RWPE1 (cell line): ENCODE measurements at regions not wholly inside any gene's neighbourhood (a gene's known extent, or its start where the extent isn't known, plus 50 kb on each side); places are given as distances from the start of the nearest gene placed in this dataset.
"Not testable (repeated sequence)": the region's sequence is repeated elsewhere in the genome, so short reads cannot be mapped to it uniquely, and the experiment has no call there.

Experiments used
- CTCF ChIA-PET: fragments of 350-600 bp; sonication (Branson Sonifier 250); formaldehyde crosslinking; extraction: SDS; loops from one replicate; lab custom pipeline; 2021; lab: Yijun Ruan, JAX
- POLR2A ChIA-PET: fragments of 400-600 bp; formaldehyde crosslinking; extraction: SDS; loops from one replicate; lab custom pipeline; 2020; ENCODE audit warnings: antibody characterized with exemption; ENCODE audit not compliant: low non-redundant PET; lab: Yijun Ruan, JAX
- DNase-seq: peaks from one replicate; pipeline ENCODE4 v3.0.0; 2012; ENCODE audit warnings: low spot score
- H3K27ac ChIP-seq: fragments of 450-650 bp; 2 replicates; pipeline ENCODE4 v1.5.1; 2017
- CTCF ChIP-seq: fragments of 450-650 bp; conservative IDR thresholded peaks from 2 replicates; pipeline ENCODE4 v1.5.1; 2017; ENCODE audit warnings: low read depth, mild to moderate bottlenecking

- ChIA-PET CTCF (no interaction called here), POLR2A (no interaction called here)
- no peak overlapping the region for H3K27ac ChIP-seq
- DNase-seq = no peak
- TF ChIP-seq CTCF = no peak
Observed at GRCh38 chr4:169934794-169935429, 91.3 kb downstream of the MFAP3L start.

GRCh38 chr4:169933531-169933930, 92.7 kb downstream of the MFAP3L start:
- H3K27ac ChIP-seq = no peak overlapping the region
- ChIA-PET POLR2A (no interaction called here), CTCF (no interaction called here)
- no peak for DNase-seq
- TF ChIP-seq CTCF = no peak

GRCh38 chr4:169931964-169932363, 94.2 kb downstream of the MFAP3L start:
- TF ChIP-seq CTCF = no peak
- CTCF ChIA-PET = no interaction called here
- DNase-seq = no peak
- H3K27ac ChIP-seq = no peak overlapping the region
- POLR2A ChIA-PET = no interaction called here

GRCh38 chr4:169930755-169931154, 95.4 kb downstream of the MFAP3L start:
- DNase-seq, CTCF ChIA-PET, POLR2A ChIA-PET: not testable (repeated sequence)

GRCh38 chr4:169927280-169927679, 98.9 kb downstream of the MFAP3L start:
- no peak for TF ChIP-seq CTCF
- DNase-seq = no peak
- H3K27ac ChIP-seq = no peak overlapping the region
- POLR2A ChIA-PET = no interaction called here
- CTCF ChIA-PET = no interaction called here

More at GRCh38 chr4:169930755-169931154, 95.4 kb downstream of the MFAP3L start:
- not testable (repeated sequence) for H3K27ac ChIP-seq

- no peak for TF ChIP-seq CTCF
- ChIA-PET POLR2A (no interaction called here), CTCF (interaction anchor here (0.5 kb wide), 1 partner anchor 69 kb away, joined by 6 read pairs; no protein-coding TSS in a partner anchor)
- no peak overlapping the region for H3K27ac ChIP-seq
- DNase-seq = no peak
Observed at GRCh38 chr4:169925678-169926077, 100.5 kb downstream of the MFAP3L start.

- H3K27ac ChIP-seq = no peak overlapping the region
- peak; percentile 11 for DNase-seq
- ChIA-PET POLR2A (no interaction called here), CTCF (no interaction called here)
- TF ChIP-seq CTCF = no peak
Observed at GRCh38 chr4:169922632-169923276, 103.4 kb downstream of the MFAP3L start.
